ENCODE measurements at regions not wholly inside any gene's neighbourhood (a gene's known extent, or its start where the extent isn't known, plus 50 kb on each side); places are given as distances from the start of the nearest gene placed in this dataset.

GRCh38 chr3:111319598-111319997, 222.4 kb upstream of the CD96 start:
- Mint-ChIP-seq H3K27ac (no peak overlapping the region), H3K4me3 (no peak overlapping the region), H3K36me3 (ENCODE audit: low read depth) (peaks cover 2% of the 10 kb centered on the region), H3K4me1 (ENCODE audit: low read depth) (peaks cover 26% of the 10 kb centered on the region), H3K27me3 (ENCODE audit: low read depth) (no peaks in the 10 kb centered on the region), H3K9me3 (peaks cover 4% of the 10 kb centered on the region)
- DNase-seq (ENCODE audit: low spot score), result no peak

- no peak for DNase-seq (ENCODE audit: low spot score)
- peaks cover 7% of the 10 kb centered on the region for H3K36me3 Mint-ChIP-seq (ENCODE audit: low read depth)
- peaks cover 11% of the 10 kb centered on the region for H3K9me3 Mint-ChIP-seq
These were observed 220.2 kb upstream of the CD96 start for GRCh38 chr3:111321786-111322185.

GRCh38 chr3:111323019-111323418, 219.0 kb upstream of the CD96 start:
- no peak for DNase-seq (ENCODE audit: low spot score)
- peaks cover 7% of the 10 kb centered on the region for H3K36me3 Mint-ChIP-seq (ENCODE audit: low read depth)
- peaks cover 46% of the 10 kb centered on the region for H3K4me1 Mint-ChIP-seq (ENCODE audit: low read depth)
- H3K27ac Mint-ChIP-seq, result no peak overlapping the region
- H3K4me3 Mint-ChIP-seq, result no peak overlapping the region
- H3K27me3 Mint-ChIP-seq (ENCODE audit: low read depth), result no peaks in the 10 kb centered on the region
- peaks cover 11% of the 10 kb centered on the region for H3K9me3 Mint-ChIP-seq

More at GRCh38 chr3:111321786-111322185, 220.2 kb upstream of the CD96 start:
- Mint-ChIP-seq H3K27ac (no peak overlapping the region), H3K4me3 (no peak overlapping the region), H3K27me3 (ENCODE audit: low read depth) (no peaks in the 10 kb centered on the region), H3K4me1 (ENCODE audit: low read depth) (peaks cover 46% of the 10 kb centered on the region)

GRCh38 chr3:111324151-111324550, 217.8 kb upstream of the CD96 start:
- Mint-ChIP-seq H3K4me1 (ENCODE audit: low read depth) (peaks cover 44% of the 10 kb centered on the region), H3K36me3 (ENCODE audit: low read depth) (peaks cover 7% of the 10 kb centered on the region), H3K4me3 (peak overlapping the region; percentile 58), H3K27ac (peak overlapping the region; percentile 60), H3K27me3 (ENCODE audit: low read depth) (no peaks in the 10 kb centered on the region), H3K9me3 (peaks cover 10% of the 10 kb centered on the region)
- no peak for DNase-seq (ENCODE audit: low spot score)

- Mint-ChIP-seq H3K9me3 (peaks cover 7% of the 10 kb centered on the region), H3K27ac (peak overlapping the region; percentile 64), H3K36me3 (ENCODE audit: low read depth) (peaks cover 7% of the 10 kb centered on the region), H3K27me3 (ENCODE audit: low read depth) (no peaks in the 10 kb centered on the region), H3K4me1 (ENCODE audit: low read depth) (peaks cover 39% of the 10 kb centered on the region), H3K4me3 (peak overlapping the region; percentile 58)
- DNase-seq (ENCODE audit: low spot score), result no peak
These were observed 217.4 kb upstream of the CD96 start for GRCh38 chr3:111324645-111325044.

GRCh38 chr3:111325160-111325718, 216.8 kb upstream of the CD96 start:
- Mint-ChIP-seq H3K36me3 (ENCODE audit: low read depth) (peaks cover 7% of the 10 kb centered on the region), H3K4me3 (no peak overlapping the region), H3K9me3 (peaks cover 7% of the 10 kb centered on the region), H3K4me1 (ENCODE audit: low read depth) (peaks cover 35% of the 10 kb centered on the region), H3K27me3 (ENCODE audit: low read depth) (no peaks in the 10 kb centered on the region), H3K27ac (peak overlapping the region; percentile 16)
- DNase-seq (ENCODE audit: low spot score), result no peak

- H3K36me3 Mint-ChIP-seq (ENCODE audit: low read depth), result peaks cover 7% of the 10 kb centered on the region
- H3K9me3 Mint-ChIP-seq, result peaks cover 13% of the 10 kb centered on the region
- no peak overlapping the region for H3K4me3 Mint-ChIP-seq
- H3K4me1 Mint-ChIP-seq (ENCODE audit: low read depth), result peaks cover 35% of the 10 kb centered on the region
- H3K27ac Mint-ChIP-seq, result peak overlapping the region; percentile 6
- H3K27me3 Mint-ChIP-seq (ENCODE audit: low read depth), result no peaks in the 10 kb centered on the region
- DNase-seq (ENCODE audit: low spot score), result no peak
These were observed 215.6 kb upstream of the CD96 start for GRCh38 chr3:111326144-111326995.

GRCh38 chr3:111331306-111331705, 210.7 kb upstream of the CD96 start:
- Mint-ChIP-seq H3K4me1 (ENCODE audit: low read depth) (peaks cover 13% of the 10 kb centered on the region), H3K9me3 (peaks cover 9% of the 10 kb centered on the region), H3K36me3 (ENCODE audit: low read depth) (peaks cover under 1% of the 10 kb centered on the region), H3K27me3 (ENCODE audit: low read depth) (no peaks in the 10 kb centered on the region), H3K27ac (no peak overlapping the region), H3K4me3 (no peak overlapping the region)
- DNase-seq (ENCODE audit: low spot score), result no peak

GRCh38 chr3:111331912-111332311, 210.1 kb upstream of the CD96 start:
- Mint-ChIP-seq H3K36me3 (ENCODE audit: low read depth) (no peaks in the 10 kb centered on the region), H3K4me1 (ENCODE audit: low read depth) (peaks cover 14% of the 10 kb centered on the region), H3K27ac (no peak overlapping the region), H3K9me3 (peaks cover 6% of the 10 kb centered on the region), H3K4me3 (no peak overlapping the region), H3K27me3 (ENCODE audit: low read depth) (no peaks in the 10 kb centered on the region)
- no peak for DNase-seq (ENCODE audit: low spot score)

GRCh38 chr3:111332488-111333080, 209.4 kb upstream of the CD96 start:
- H3K9me3 Mint-ChIP-seq, result peaks cover 6% of the 10 kb centered on the region
- no peak for DNase-seq (ENCODE audit: low spot score)
- H3K4me3 Mint-ChIP-seq, result no peak overlapping the region
- no peaks in the 10 kb centered on the region for H3K27me3 Mint-ChIP-seq (ENCODE audit: low read depth)
- peaks cover 17% of the 10 kb centered on the region for H3K4me1 Mint-ChIP-seq (ENCODE audit: low read depth)
- no peaks in the 10 kb centered on the region for H3K36me3 Mint-ChIP-seq (ENCODE audit: low read depth)
- H3K27ac Mint-ChIP-seq, result no peak overlapping the region

- peaks cover 18% of the 10 kb centered on the region for H3K4me1 Mint-ChIP-seq (ENCODE audit: low read depth)
- peaks cover 6% of the 10 kb centered on the region for H3K9me3 Mint-ChIP-seq
These were observed 208.4 kb upstream of the CD96 start for GRCh38 chr3:111333642-111334041.

GRCh38 chr3:111335512-111336303, 206.3 kb upstream of the CD96 start:
- H3K36me3 Mint-ChIP-seq (ENCODE audit: low read depth), result peaks cover 5% of the 10 kb centered on the region
- no peaks in the 10 kb centered on the region for H3K27me3 Mint-ChIP-seq (ENCODE audit: low read depth)
- H3K27ac Mint-ChIP-seq, result no peak overlapping the region
- peaks cover 17% of the 10 kb centered on the region for H3K4me1 Mint-ChIP-seq (ENCODE audit: low read depth)
- no peak overlapping the region for H3K4me3 Mint-ChIP-seq
- DNase-seq (ENCODE audit: low spot score), result no peak
- peaks cover 13% of the 10 kb centered on the region for H3K9me3 Mint-ChIP-seq

More at GRCh38 chr3:111333642-111334041, 208.4 kb upstream of the CD96 start:
- Mint-ChIP-seq H3K27ac (no peak overlapping the region), H3K27me3 (ENCODE audit: low read depth) (no peaks in the 10 kb centered on the region), H3K36me3 (ENCODE audit: low read depth) (no peaks in the 10 kb centered on the region), H3K4me3 (no peak overlapping the region)
- DNase-seq (ENCODE audit: low spot score), result no peak

- Mint-ChIP-seq H3K36me3 (ENCODE audit: low read depth) (peaks cover 6% of the 10 kb centered on the region), H3K9me3 (peaks cover 7% of the 10 kb centered on the region), H3K27ac (no peak overlapping the region), H3K4me1 (ENCODE audit: low read depth) (peaks cover 17% of the 10 kb centered on the region), H3K27me3 (ENCODE audit: low read depth) (no peaks in the 10 kb centered on the region), H3K4me3 (peak overlapping the region; percentile 30)
- DNase-seq (ENCODE audit: low spot score), result no peak
These were observed 205.5 kb upstream of the CD96 start for GRCh38 chr3:111336511-111336910.
